ENCODE measurements at regions not wholly inside any gene's neighbourhood (a gene's known extent, or its start where the extent isn't known, plus 50 kb on each side); places are given as distances from the start of the nearest gene placed in this dataset.

GRCh38 chr4:10736895-10737294 is 52.3 kb upstream of the CLNK start:
- H3K79me2 ChIP-seq (ENCODE audit: low read depth): no peaks in the 10 kb centered on the region
- no peak overlapping the region for H3K4me2 ChIP-seq
- POLR2A ChIA-PET (ENCODE audit: unreplicated experiment): no interaction called here
- no peaks in the 10 kb centered on the region for H3K4me1 ChIP-seq (replicated peaks; ENCODE audit: insufficient read depth)
- no TSS peak for BruUV-seq (replicated peaks)
- intact Hi-C loops (cut with micrococcal nuclease; ENCODE audit: unreplicated experiment): no loop called here
- H3K4me3 ChIP-seq: no peak overlapping the region
- TF ChIP-seq EZH2 (IDR thresholded peaks at IDR 0.05; ENCODE audit: low read depth) (no peak), CTCF (conservative IDR thresholded peaks at IDR 0.05) (no peak)
- H3K9me3 ChIP-seq (ENCODE audit: insufficient read depth, low read depth): no peaks in the 10 kb centered on the region
- no peaks in the 10 kb centered on the region for H3K9me2 ChIP-seq (ENCODE audit: insufficient read depth)
- H3K27ac ChIP-seq: no peak overlapping the region
- no peak for DNase-seq
- no peaks in the 10 kb centered on the region for H4K20me1 ChIP-seq (ENCODE audit: insufficient read depth)
- H2AFZ ChIP-seq: no peak overlapping the region
- H3K36me3 ChIP-seq (ENCODE audit: low read depth): no peaks in the 10 kb centered on the region
- H3K27me3 ChIP-seq (ENCODE audit: insufficient read depth, low read depth): no peaks in the 10 kb centered on the region
- CTCF ChIA-PET: no interaction called here
- H3F3A ChIP-seq (ENCODE audit: insufficient read depth, low read depth): no peaks in the 10 kb centered on the region

- ChIA-PET CTCF (no interaction called here), POLR2A (ENCODE audit: unreplicated experiment) (no interaction called here)
- Histone ChIP-seq H3K27ac (no peak overlapping the region), H3K27me3 (ENCODE audit: insufficient read depth, low read depth) (no peaks in the 10 kb centered on the region), H3K36me3 (ENCODE audit: low read depth) (no peaks in the 10 kb centered on the region), H4K20me1 (ENCODE audit: insufficient read depth) (no peaks in the 10 kb centered on the region), H3K4me2 (no peak overlapping the region), H3K4me3 (no peak overlapping the region), H2AFZ (no peak overlapping the region), H3K79me2 (ENCODE audit: low read depth) (no peaks in the 10 kb centered on the region), H3F3A (ENCODE audit: insufficient read depth, low read depth) (no peaks in the 10 kb centered on the region), H3K9me2 (ENCODE audit: insufficient read depth) (no peaks in the 10 kb centered on the region), H3K4me1 (replicated peaks; ENCODE audit: insufficient read depth) (no peaks in the 10 kb centered on the region), H3K9me3 (ENCODE audit: insufficient read depth, low read depth) (no peaks in the 10 kb centered on the region)
- intact Hi-C loops (cut with micrococcal nuclease; ENCODE audit: unreplicated experiment): no loop called here
- no peak for TF ChIP-seq CTCF (conservative IDR thresholded peaks at IDR 0.05)
- no peak for TF ChIP-seq EZH2 (IDR thresholded peaks at IDR 0.05; ENCODE audit: low read depth)
- no TSS peak for BruUV-seq (replicated peaks)
- no peak for DNase-seq
Observed at GRCh38 chr4:10736266-10736665, 51.7 kb upstream of the CLNK start.

GRCh38 chr4:10734697-10735096 is 50.1 kb upstream of the CLNK start:
- POLR2A ChIA-PET (ENCODE audit: unreplicated experiment): no interaction called here
- H2AFZ ChIP-seq: no peak overlapping the region

More at GRCh38 chr4:10734697-10735096, 50.1 kb upstream of the CLNK start:
- Histone ChIP-seq H3K4me1 (replicated peaks; ENCODE audit: insufficient read depth) (no peaks in the 10 kb centered on the region), H3K9me2 (ENCODE audit: insufficient read depth) (no peaks in the 10 kb centered on the region), H3K36me3 (ENCODE audit: low read depth) (no peaks in the 10 kb centered on the region), H3K27ac (no peak overlapping the region), H3F3A (ENCODE audit: insufficient read depth, low read depth) (no peaks in the 10 kb centered on the region), H4K20me1 (ENCODE audit: insufficient read depth) (no peaks in the 10 kb centered on the region), H3K4me3 (no peak overlapping the region), H3K27me3 (ENCODE audit: insufficient read depth, low read depth) (no peaks in the 10 kb centered on the region), H3K79me2 (ENCODE audit: low read depth) (no peaks in the 10 kb centered on the region), H3K9me3 (ENCODE audit: insufficient read depth, low read depth) (no peaks in the 10 kb centered on the region), H3K4me2 (no peak overlapping the region)
- intact Hi-C loops (cut with micrococcal nuclease; ENCODE audit: unreplicated experiment): no loop called here
- no TSS peak for BruUV-seq (replicated peaks)
- CTCF ChIA-PET: no interaction called here
- no peak for DNase-seq
- TF ChIP-seq CTCF (conservative IDR thresholded peaks at IDR 0.05) (no peak), EZH2 (IDR thresholded peaks at IDR 0.05; ENCODE audit: low read depth) (no peak)
